ENCODE measurements at regions not wholly inside any gene's neighbourhood (a gene's known extent, or its start where the extent isn't known, plus 50 kb on each side); places are given as distances from the start of the nearest gene placed in this dataset.

- TF ChIP-seq CTCF (IDR thresholded peaks at IDR 0.05; ENCODE audit: low read depth, low read length, poor library complexity, severe bottlenecking) (no peak), EZH2phosphoT487 (IDR thresholded peaks at IDR 0.05; ENCODE audit: borderline replicate concordance, low read length) (no peak)
Observed at GRCh38 chrX:102044496-102044895, 81.0 kb upstream of the TCEAL2 start.

Measured in DOHH2 (cell line).